OCI-LY7 (cell line): ENCODE measurements at regions not wholly inside any gene's neighbourhood (a gene's known extent, or its start where the extent isn't known, plus 50 kb on each side); places are given as distances from the start of the nearest gene placed in this dataset.

Source experiments
- BruUV-seq: library from RNA; stranded (reverse); fragments of 400-500 nt; replicated peaks from 2 replicates; lab custom pipeline; 2021; lab: Mats Ljungman, UMichigan
- CTCF ChIA-PET: fragments of 300-600 bp; sonication (Branson Sonifier 250); formaldehyde crosslinking; loops from one replicate; lab custom pipeline; 2022; ENCODE audit warnings: antibody characterized with exemption; ENCODE audit not compliant: unreplicated experiment; lab: Charles Lee
- POLR2A ChIA-PET: fragments of 300-600 bp; sonication (Branson Sonifier 250); formaldehyde crosslinking; loops from one replicate; lab custom pipeline; 2022; ENCODE audit warnings: antibody characterized with exemption; lab: Charles Lee
- DNase-seq: peaks from one replicate; pipeline ENCODE4 v3.0.0-alpha.2; 2015; ENCODE audit warnings: low spot score
- H2AFZ ChIP-seq: fragments of 200-600 bp; sonication (generic), shearing (Covaris generic); 2 replicates; pipeline ENCODE4 v1.6.1; 2014; ENCODE audit warnings: mild to moderate bottlenecking, antibody characterized with exemption, low read length, moderate library complexity
- H3K27ac ChIP-seq: fragments of 200-600 bp; sonication (generic); 2 replicates; pipeline ENCODE4 v1.5.1; 2014; ENCODE audit warnings: mixed run types, low read depth, mild to moderate bottlenecking, moderate library complexity, low read length, inconsistent platforms; ENCODE audit not compliant: poor library complexity, severe bottlenecking
- H3K36me3 ChIP-seq: fragments of 200-600 bp; sonication (generic); 2 replicates; pipeline ENCODE4 v1.6.1; 2014; ENCODE audit warnings: mild to moderate bottlenecking, antibody characterized with exemption, low read length, moderate library complexity, mixed read lengths; ENCODE audit not compliant: insufficient read depth
- H3K4me1 ChIP-seq: fragments of 200-600 bp; sonication (generic); 2 replicates; pipeline ENCODE4 v1.5.1; 2014; ENCODE audit warnings: mild to moderate bottlenecking, low read length; ENCODE audit not compliant: insufficient read depth, poor library complexity, severe bottlenecking
- H3K4me2 ChIP-seq: fragments of 200-600 bp; sonication (generic); 2 replicates; pipeline ENCODE4 v1.6.1; 2014; ENCODE audit warnings: mild to moderate bottlenecking, low read length
- H3K4me3 ChIP-seq: fragments of 200-600 bp; sonication (generic); 2 replicates; pipeline ENCODE4 v1.5.1; 2014; ENCODE audit warnings: mild to moderate bottlenecking, low read depth, low read length; ENCODE audit not compliant: poor library complexity, severe bottlenecking
- H3K79me2 ChIP-seq: fragments of 200-600 bp; sonication (generic); 2 replicates; pipeline ENCODE4 v1.6.1; 2016; ENCODE audit warnings: low read depth, mild to moderate bottlenecking, low read length, moderate library complexity, mixed read lengths; ENCODE audit not compliant: insufficient read depth
- H3K9me2 ChIP-seq: fragments of 200-600 bp; sonication (generic); 2 replicates; pipeline ENCODE4 v1.6.1; 2016; ENCODE audit warnings: mild to moderate bottlenecking, low read length, mixed read lengths; ENCODE audit not compliant: insufficient read depth
- H3K9me3 ChIP-seq: fragments of 200-600 bp; sonication (generic); 2 replicates; pipeline ENCODE4 v1.6.1; 2014; ENCODE audit warnings: mild to moderate bottlenecking, mixed run types, low read length, mixed read lengths
- H4K20me1 ChIP-seq: fragments of 200-600 bp; sonication (generic); 2 replicates; pipeline ENCODE4 v1.6.1; 2014; ENCODE audit warnings: mild to moderate bottlenecking, antibody characterized with exemption, low read length, moderate library complexity, mixed read lengths; ENCODE audit not compliant: insufficient read depth
- EZH2phosphoT487 ChIP-seq: fragments of 200-600 bp; sonication (generic); IDR thresholded peaks from 2 replicates; pipeline ENCODE4 v1.6.1; 2018; ENCODE audit warnings: low read depth, borderline replicate concordance, mild to moderate bottlenecking, mixed run types, antibody characterized with exemption, low read length, moderate library complexity, mixed read lengths
- intact Hi-C: fragments of 100-400 bp; cut with micrococcal nuclease; formaldehyde crosslinking; loops from one replicate; pipeline ENCODE4 v1.10.0; 2022; ENCODE audit not compliant: unreplicated experiment
- TF ChIP-seq, protein P1 (sequence below): fragments of 200-600 bp; sonication (generic); conservative IDR thresholded peaks from 2 replicates; pipeline ENCODE4 v1.5.1; 2014; ENCODE audit warnings: mild to moderate bottlenecking, antibody characterized with exemption, low read length, moderate library complexity, mixed read lengths

- TF ChIP-seq, protein P1, sequence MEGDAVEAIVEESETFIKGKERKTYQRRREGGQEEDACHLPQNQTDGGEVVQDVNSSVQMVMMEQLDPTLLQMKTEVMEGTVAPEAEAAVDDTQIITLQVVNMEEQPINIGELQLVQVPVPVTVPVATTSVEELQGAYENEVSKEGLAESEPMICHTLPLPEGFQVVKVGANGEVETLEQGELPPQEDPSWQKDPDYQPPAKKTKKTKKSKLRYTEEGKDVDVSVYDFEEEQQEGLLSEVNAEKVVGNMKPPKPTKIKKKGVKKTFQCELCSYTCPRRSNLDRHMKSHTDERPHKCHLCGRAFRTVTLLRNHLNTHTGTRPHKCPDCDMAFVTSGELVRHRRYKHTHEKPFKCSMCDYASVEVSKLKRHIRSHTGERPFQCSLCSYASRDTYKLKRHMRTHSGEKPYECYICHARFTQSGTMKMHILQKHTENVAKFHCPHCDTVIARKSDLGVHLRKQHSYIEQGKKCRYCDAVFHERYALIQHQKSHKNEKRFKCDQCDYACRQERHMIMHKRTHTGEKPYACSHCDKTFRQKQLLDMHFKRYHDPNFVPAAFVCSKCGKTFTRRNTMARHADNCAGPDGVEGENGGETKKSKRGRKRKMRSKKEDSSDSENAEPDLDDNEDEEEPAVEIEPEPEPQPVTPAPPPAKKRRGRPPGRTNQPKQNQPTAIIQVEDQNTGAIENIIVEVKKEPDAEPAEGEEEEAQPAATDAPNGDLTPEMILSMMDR: no peak
- no peak for TF ChIP-seq EZH2phosphoT487
- Histone ChIP-seq H3K4me3 (no peak overlapping the region), H3K79me2 (no peaks in the 10 kb centered on the region), H3K9me3 (no peaks in the 10 kb centered on the region), H3K9me2 (no peaks in the 10 kb centered on the region), H3K36me3 (no peaks in the 10 kb centered on the region), H2AFZ (no peak overlapping the region), H3K4me1 (no peaks in the 10 kb centered on the region), H3K4me2 (no peak overlapping the region), H3K27ac (no peak overlapping the region), H4K20me1 (no peaks in the 10 kb centered on the region)
- ChIA-PET CTCF (no interaction called here), POLR2A (no interaction called here)
- no peak for DNase-seq
- intact Hi-C loops: no loop called here
- BruUV-seq: no TSS peak
These were observed 178.9 kb upstream of the SNX7 start for GRCh38 chr1:98482611-98483010.

DNA sequence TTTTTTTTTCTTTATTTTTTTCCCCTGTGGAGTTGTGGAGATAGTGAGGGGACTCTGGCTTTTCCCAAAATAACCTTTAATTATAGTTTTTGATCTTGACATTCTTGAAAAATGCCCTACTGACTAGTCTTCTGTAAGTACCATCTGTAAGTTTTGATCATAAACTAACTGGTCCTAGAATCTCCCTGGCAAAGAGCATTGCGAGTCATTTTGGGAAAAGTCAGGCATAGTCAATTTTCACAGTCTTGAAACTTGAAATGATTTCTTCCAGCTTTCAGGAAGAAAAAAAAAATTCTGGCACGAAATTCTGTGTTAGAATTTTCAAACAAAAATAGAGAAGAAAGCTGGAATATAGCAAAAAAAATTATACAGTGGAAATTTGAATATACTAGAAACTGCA lies 181.2 kb upstream of the SNX7 start:
- Histone ChIP-seq H3K27ac (no peak overlapping the region), H3K4me3 (no peak overlapping the region), H3K36me3 (no peaks in the 10 kb centered on the region), H2AFZ (no peak overlapping the region), H4K20me1 (no peaks in the 10 kb centered on the region), H3K4me2 (no peak overlapping the region), H3K79me2 (no peaks in the 10 kb centered on the region), H3K4me1 (no peaks in the 10 kb centered on the region), H3K9me3 (no peaks in the 10 kb centered on the region), H3K9me2 (no peaks in the 10 kb centered on the region)
- intact Hi-C loops: no loop called here
- TF ChIP-seq, protein P1: no peak
- no TSS peak for BruUV-seq
- CTCF ChIA-PET: no interaction called here
- POLR2A ChIA-PET: no interaction called here
- DNase-seq: no peak

- DNase-seq: no peak
- Histone ChIP-seq H2AFZ (no peak overlapping the region), H3K79me2 (no peaks in the 10 kb centered on the region), H3K9me2 (no peaks in the 10 kb centered on the region), H3K4me1 (no peaks in the 10 kb centered on the region), H3K36me3 (no peaks in the 10 kb centered on the region), H3K27ac (no peak overlapping the region), H3K4me2 (no peak overlapping the region), H3K4me3 (no peak overlapping the region), H3K9me3 (no peaks in the 10 kb centered on the region), H4K20me1 (no peaks in the 10 kb centered on the region)
- no TSS peak for BruUV-seq
- CTCF ChIA-PET: no interaction called here
- TF ChIP-seq, protein P1: no peak
- TF ChIP-seq EZH2phosphoT487: no peak
- intact Hi-C loops: no loop called here
- POLR2A ChIA-PET: no interaction called here
These were observed 183.4 kb upstream of the SNX7 start for GRCh38 chr1:98478121-98478520.
